GM21515 (cell line): ENCODE measurements at regions not wholly inside any gene's neighbourhood (a gene's known extent, or its start where the extent isn't known, plus 50 kb on each side); places are given as distances from the start of the nearest gene placed in this dataset.

Source experiments
- ATAC-seq: cut with Tn5 transposase; IDR thresholded peaks from one replicate; pipeline ENCODE4 v1.9.1; 2021; ENCODE audit not compliant: unreplicated experiment

- ATAC-seq = no peak
Measured at GRCh38 chr2:198448789-198449188, 644.4 kb downstream of the PLCL1 start.

DNA sequence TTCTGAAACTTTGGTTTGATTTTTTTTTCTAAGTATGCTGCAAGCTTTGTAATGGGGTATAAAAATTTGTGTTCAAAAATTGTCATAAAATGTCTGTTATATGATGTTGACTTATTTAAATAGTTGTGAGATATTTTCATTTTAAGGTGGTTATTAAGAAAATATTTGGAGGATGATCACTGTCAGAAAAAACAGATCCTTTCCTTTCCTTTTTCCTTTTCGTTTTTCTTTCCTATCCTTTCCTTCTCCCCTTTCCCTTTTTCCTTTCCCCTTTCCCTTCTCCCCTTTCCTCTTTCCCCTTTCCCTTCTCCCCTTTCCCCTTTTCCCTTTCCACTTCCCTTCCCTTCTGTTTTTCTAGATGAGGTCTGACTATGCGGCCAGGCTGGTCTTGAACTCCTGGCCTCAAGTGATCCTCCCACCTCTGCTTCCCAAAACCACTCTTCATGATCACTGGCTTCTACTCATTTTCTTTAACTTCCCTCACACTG, 640.5 kb downstream of the PLCL1 start:
- ATAC-seq = no peak

DNA sequence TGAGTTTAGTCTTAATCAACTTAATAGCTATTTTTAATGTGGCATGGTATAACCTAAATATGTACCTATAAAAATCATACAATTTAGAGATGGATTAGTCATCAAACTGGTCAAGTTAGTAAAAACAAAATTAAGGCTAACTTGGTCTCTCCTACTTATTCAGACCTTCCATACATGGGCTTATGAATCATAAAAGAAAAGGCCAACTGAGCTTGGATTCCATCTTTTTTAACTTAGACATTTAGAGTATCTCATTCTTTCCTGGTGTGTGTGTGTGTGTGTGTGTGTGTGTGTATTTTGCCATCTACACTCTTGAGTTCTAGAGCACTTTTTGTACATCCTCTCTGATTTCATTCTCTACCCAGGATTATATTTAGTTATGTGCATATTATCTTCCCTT, 637.5 kb downstream of the PLCL1 start:
- ATAC-seq = no peak

GRCh38 chr2:198441246-198441645, 636.9 kb downstream of the PLCL1 start:
- no peak for ATAC-seq

GRCh38 chr2:198440833-198441232, 636.4 kb downstream of the PLCL1 start:
- no peak for ATAC-seq

DNA sequence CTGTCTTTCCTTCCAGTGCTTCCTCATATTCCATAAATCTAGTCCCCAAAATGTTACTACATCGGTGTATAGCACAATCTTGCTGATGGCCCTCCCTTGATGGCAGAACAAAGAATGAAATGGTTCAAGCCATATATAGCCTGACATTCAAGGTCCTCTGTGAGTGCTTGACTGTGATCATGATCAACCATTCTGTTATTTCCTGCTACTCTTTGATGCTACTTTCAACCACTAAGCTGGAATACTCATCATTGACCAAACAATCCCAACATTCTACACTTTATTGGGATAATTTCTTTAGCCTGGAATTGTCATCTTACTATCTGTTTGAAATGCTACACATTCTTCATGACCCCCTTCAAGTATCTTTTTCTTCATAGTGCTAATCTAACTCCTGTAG, 633.9 kb downstream of the PLCL1 start:
- no peak for ATAC-seq

GRCh38 chr2:198424112-198424511, 619.7 kb downstream of the PLCL1 start:
- no peak for ATAC-seq

DNA sequence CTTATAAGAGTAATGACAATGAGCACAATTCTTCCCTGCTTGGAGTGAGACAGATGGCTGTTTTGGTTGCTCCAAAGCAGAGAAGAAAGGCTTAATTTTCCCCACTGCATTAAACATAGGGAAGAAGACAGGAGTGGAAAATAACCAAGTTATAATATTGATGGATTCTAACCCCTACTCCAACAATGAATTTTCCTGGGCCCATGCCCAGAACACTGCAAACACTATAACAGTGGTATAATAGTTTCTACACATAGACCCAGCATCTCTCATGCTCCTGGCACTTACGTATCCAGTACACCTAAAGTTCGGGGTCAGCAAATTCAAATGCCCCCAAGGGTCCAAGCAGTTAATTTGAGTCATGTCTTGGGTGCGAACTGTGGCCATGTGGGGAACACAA, 613.4 kb downstream of the PLCL1 start:
- no peak for ATAC-seq

- ATAC-seq = no peak
Measured at GRCh38 chr2:198414976-198415375, 610.6 kb downstream of the PLCL1 start.

GRCh38 chr2:198411936-198412335, 607.5 kb downstream of the PLCL1 start:
- no peak for ATAC-seq

DNA sequence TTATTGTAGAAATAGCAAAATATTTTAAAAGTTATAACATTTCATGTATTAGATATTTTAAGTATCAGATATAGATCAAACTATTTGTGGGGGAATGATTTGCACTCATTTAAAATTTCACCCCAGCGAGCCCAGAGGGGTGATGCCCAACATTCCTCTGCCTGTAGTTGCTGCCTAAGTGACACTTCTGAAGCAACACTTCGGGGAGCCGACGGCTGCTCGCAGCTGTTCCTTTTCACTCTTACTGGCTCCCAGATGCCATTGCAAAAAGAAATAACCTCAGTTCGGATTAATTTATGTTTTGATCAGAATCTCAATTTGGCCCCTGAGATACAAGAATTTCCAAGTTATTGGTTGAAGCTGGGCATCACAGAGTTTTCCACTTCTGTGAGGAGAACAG, 603.8 kb downstream of the PLCL1 start:
- ATAC-seq = no peak

GRCh38 chr2:198405311-198405710, 600.9 kb downstream of the PLCL1 start:
- no peak for ATAC-seq

DNA sequence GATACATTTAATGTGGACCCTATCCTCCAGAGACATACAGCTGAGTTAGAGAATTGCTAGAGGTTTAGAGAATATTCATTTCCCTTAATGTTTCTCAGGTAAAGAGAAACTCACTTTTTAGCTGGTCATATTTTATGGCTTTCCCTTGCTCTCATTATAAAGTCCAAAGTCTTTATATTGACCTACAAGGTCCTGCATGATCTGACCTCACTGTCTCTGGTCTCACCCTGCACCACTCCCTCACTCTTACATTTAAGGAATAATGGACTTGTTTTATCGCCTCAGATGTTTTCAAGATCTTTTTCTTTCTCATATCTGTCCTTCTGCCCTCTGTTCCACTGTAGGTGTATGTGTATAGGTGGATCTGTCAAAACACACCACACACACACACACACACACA, 597.3 kb downstream of the PLCL1 start:
- no peak for ATAC-seq

GRCh38 chr2:198400999-198401398, 596.6 kb downstream of the PLCL1 start:
- no peak for ATAC-seq

DNA sequence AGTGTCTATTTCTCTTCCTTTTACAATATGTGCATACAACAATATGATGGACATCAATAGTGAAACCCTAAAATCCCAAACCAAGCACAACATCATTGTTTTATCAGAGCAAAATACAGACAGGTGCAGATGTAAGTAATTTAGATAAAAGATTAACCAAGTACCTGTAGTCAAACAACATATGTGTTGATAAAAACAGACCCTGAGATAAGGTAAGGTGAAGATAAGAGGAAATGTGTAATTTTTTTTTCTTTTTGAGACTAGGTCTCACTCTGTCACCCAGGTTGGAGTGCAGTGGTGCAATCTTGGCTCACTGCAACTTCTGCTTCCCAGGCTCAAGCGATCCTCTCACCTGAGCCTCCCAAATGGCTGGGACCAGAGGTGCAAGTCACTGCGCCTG, 589.8 kb downstream of the PLCL1 start:
- no peak for ATAC-seq

DNA sequence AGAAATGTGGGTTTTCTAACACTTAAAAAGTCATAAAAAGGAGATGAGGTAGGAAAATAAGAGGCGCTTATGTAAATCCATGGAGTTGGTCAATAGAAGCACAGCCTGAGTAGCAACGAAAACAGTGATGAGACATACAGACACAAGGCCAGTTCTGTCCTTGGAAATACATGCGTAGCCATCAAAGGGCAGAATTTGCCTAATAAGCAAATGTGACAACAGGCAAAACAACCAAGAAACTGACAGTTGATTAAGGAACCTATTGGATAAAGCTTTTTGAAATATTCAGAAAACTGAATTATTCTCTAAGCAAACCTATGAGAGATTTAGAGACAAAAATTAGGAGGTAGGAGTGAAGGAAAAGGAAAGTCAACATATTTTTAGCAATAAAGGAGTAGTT, 586.3 kb downstream of the PLCL1 start:
- no peak for ATAC-seq

GRCh38 chr2:198387677-198388076, 583.3 kb downstream of the PLCL1 start:
- ATAC-seq = no peak

DNA sequence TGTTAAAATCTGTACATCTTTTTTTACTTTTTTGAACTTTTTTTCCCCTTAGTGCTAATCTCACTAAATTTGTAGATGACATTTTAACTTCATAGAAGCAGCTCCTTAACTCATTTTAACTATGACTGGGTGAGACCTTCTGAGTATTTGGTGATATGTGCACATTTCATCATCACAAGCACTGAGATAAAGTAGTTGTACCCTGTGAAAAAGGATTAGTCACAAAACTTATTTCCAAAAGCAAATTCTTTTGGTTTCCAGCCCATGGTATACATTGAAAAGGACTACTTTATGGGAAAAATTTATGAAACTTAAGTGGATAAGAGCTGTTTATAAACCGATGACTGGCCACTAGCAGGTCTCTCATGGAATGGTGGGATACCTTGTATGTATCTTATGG, 581.5 kb downstream of the PLCL1 start:
- no peak for ATAC-seq

DNA sequence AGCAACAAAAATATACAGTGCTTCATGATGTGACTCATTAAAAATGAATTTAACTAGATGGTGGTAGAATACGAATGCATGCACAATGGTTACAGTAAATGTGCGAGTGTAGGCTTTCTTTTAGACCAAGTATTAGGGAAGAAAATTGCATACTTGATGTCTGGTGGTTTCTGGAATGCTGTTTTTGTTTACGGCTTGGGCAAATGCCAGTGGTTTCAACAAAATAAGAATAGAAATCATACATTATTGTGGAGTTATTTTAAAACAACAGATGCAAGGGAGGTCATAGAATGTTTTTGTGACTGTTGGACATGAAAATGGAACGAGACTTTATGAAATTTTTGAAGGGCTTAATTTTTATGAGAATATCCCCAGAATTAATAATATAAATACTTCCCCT, 580.9 kb downstream of the PLCL1 start:
- no peak for ATAC-seq

DNA sequence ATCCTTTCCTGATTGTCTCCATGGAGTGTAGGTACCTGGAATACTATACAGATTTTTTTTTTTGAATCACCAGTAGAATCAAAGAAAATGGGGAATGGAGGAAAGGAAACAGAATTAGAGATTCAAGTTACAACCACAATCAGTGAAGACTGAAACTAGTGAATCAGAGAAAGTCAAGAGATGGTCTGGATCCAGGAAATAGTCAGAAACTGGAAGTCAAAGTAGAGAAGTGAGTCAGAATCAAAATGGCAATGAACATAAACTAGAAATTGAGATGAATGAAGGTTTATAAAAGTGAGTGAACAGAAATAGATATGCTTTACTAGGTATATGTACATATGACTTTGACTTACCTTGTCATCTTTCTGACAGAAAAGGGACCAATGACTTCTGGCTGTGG, 579.0 kb downstream of the PLCL1 start:
- ATAC-seq = no peak

DNA sequence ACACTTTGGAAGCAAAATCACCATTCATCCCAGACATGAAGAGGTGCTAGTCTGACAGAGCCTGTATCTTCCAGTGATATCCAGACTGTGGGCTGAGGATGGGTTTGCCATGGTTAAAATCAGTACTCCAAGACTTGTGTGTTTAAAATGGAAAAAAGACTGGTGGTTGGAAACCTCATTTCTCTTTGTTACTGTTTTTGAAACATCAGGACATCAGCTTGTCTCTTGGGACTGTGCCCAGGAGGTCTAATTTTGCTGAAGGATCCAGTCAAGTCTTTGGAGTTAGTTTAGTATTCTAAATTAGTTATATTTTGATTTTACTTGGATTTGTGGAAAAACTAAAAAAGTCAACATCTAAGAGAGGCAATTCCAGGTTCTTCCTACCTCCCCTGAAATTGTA, 578.4 kb downstream of the PLCL1 start:
- no peak for ATAC-seq

DNA sequence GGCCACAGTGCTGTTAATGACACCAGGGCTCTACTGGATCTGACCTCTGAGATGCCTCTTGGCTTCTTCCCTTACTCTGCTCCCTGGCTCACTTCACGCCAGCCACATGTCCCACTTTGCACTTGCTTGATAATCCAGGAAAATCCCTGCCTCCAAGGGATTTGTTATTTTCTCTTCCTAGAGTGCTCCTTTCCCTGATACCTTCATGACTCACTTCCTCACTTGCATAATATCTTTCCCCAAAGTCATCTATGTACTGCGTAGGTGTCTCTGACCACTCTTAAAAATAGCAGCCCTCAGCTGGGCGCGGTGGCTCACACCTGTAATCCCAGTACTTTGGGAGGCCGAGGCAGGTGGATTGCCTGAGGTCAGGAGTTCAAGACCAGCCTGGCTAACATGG, 572.3 kb downstream of the PLCL1 start:
- no peak for ATAC-seq

GRCh38 chr2:198375083-198375410, 570.7 kb downstream of the PLCL1 start:
- no peak for ATAC-seq
